Pulmonary artery endothelial cell (primary cell): ENCODE measurements at regions not wholly inside any gene's neighbourhood (a gene's known extent, or its start where the extent isn't known, plus 50 kb on each side); places are given as distances from the start of the nearest gene placed in this dataset.
"Not testable (repeated sequence)": the region's sequence is repeated elsewhere in the genome, so short reads cannot be mapped to it uniquely, and the experiment has no call there.

Experiments used
- DNase-seq: peaks from one replicate; pipeline ENCODE4 v3.0.0-alpha.2; 2011; ENCODE audit warnings: low read depth, low spot score

- DNase-seq, result no peak
These were observed 143.7 kb upstream of the ZNF385D start for GRCh38 chr3:21894459-21895340.

GRCh38 chr3:21898316-21898715 is 147.3 kb upstream of the ZNF385D start:
- no peak for DNase-seq

GRCh38 chr3:21901484-21901883 is 150.5 kb upstream of the ZNF385D start:
- DNase-seq, result no peak

- no peak for DNase-seq
These were observed 151.9 kb upstream of the ZNF385D start for GRCh38 chr3:21902956-21903355.

- no peak for DNase-seq
These were observed 158.1 kb upstream of the ZNF385D start for GRCh38 chr3:21909096-21909495.

- DNase-seq, result no peak
These were observed 161.7 kb upstream of the ZNF385D start for GRCh38 chr3:21912711-21913110.

- DNase-seq, result no peak
These were observed 162.8 kb upstream of the ZNF385D start for GRCh38 chr3:21913791-21914190.

GRCh38 chr3:21914451-21914850 is 163.4 kb upstream of the ZNF385D start:
- DNase-seq, result no peak

- no peak for DNase-seq
These were observed 168.4 kb upstream of the ZNF385D start for GRCh38 chr3:21919383-21919782.

GRCh38 chr3:21920421-21920861 is 169.4 kb upstream of the ZNF385D start:
- DNase-seq, result no peak

- not testable (repeated sequence) for DNase-seq
These were observed 172.1 kb upstream of the ZNF385D start for GRCh38 chr3:21923156-21923555.

GRCh38 chr3:21927261-21927660 is 176.3 kb upstream of the ZNF385D start:
- no peak for DNase-seq

GRCh38 chr3:21934591-21934990 is 183.6 kb upstream of the ZNF385D start:
- DNase-seq, result no peak

- DNase-seq, result no peak
These were observed 185.2 kb upstream of the ZNF385D start for GRCh38 chr3:21936207-21936606.

GRCh38 chr3:21938267-21938681 is 187.3 kb upstream of the ZNF385D start:
- no peak for DNase-seq

GRCh38 chr3:21942328-21942727 is 191.3 kb upstream of the ZNF385D start:
- no peak for DNase-seq

GRCh38 chr3:21944251-21944650 is 193.2 kb upstream of the ZNF385D start:
- DNase-seq, result no peak

GRCh38 chr3:21952856-21953255 is 201.8 kb upstream of the ZNF385D start:
- DNase-seq, result no peak

- no peak for DNase-seq
These were observed 203.7 kb upstream of the ZNF385D start for GRCh38 chr3:21954709-21955108.

GRCh38 chr3:21955406-21955805 is 204.4 kb upstream of the ZNF385D start:
- no peak for DNase-seq

GRCh38 chr3:21960033-21960432 is 209.0 kb upstream of the ZNF385D start:
- DNase-seq, result no peak

GRCh38 chr3:21962456-21962855 is 211.4 kb upstream of the ZNF385D start:
- no peak for DNase-seq

- not testable (repeated sequence) for DNase-seq
These were observed 215.4 kb upstream of the ZNF385D start for GRCh38 chr3:21966457-21966856.
